Fibroblast of lung (primary cell): ENCODE measurements at regions not wholly inside any gene's neighbourhood (a gene's known extent, or its start where the extent isn't known, plus 50 kb on each side); places are given as distances from the start of the nearest gene placed in this dataset.

Experiments used
- DNase-seq, 2 donors: peaks; one replicate each; pipeline versions ENCODE4 v3.0.0 to v3.0.0-alpha.2; 2010; ENCODE audit warnings: low read depth in 2 of 2
- H2AFZ ChIP-seq: 2 replicates; pipeline ENCODE4 v1.5.1; 2012; ENCODE audit warnings: low read length, control low read depth, inconsistent platforms
- H3K27ac ChIP-seq: 2 replicates; pipeline ENCODE4 v1.5.1; 2011; ENCODE audit warnings: low read length, control low read depth; ENCODE audit not compliant: insufficient read depth
- H3K27me3 ChIP-seq: 2 replicates; pipeline ENCODE4 v1.5.1; 2011; ENCODE audit warnings: mild to moderate bottlenecking, low read length; ENCODE audit not compliant: control insufficient read depth, insufficient read depth
- H3K36me3 ChIP-seq: 2 replicates; pipeline ENCODE4 v1.5.1; 2011; ENCODE audit warnings: low read length; ENCODE audit not compliant: control insufficient read depth, insufficient read depth
- H3K4me1 ChIP-seq: 2 replicates; pipeline ENCODE4 v1.5.1; 2011; ENCODE audit warnings: low read length; ENCODE audit not compliant: control insufficient read depth, insufficient read depth; ENCODE audit errors: extremely low read depth
- H3K4me2 ChIP-seq: 2 replicates; pipeline ENCODE4 v1.5.1; 2011; ENCODE audit warnings: low read length, control low read depth; ENCODE audit not compliant: insufficient read depth; ENCODE audit errors: extremely low read depth
- H3K4me3 ChIP-seq, 4 experiments: fragments of 200-600 bp in 1 of 4; sonication (generic) in 1 of 4; replicated peaks in 1 of 4; 2 replicates each; pipeline ENCODE4 v1.5.1; 2011 to 2016; ENCODE audit warnings: low read length in 4 of 4, low read depth in 3 of 4, mild to moderate bottlenecking in 3 of 4, control low read depth in 2 of 4, inconsistent platforms in 1 of 4, mixed read lengths in 1 of 4; ENCODE audit not compliant: insufficient read depth in 1 of 4; ENCODE audit errors: control extremely low read depth in 1 of 4
- H3K79me2 ChIP-seq: 2 replicates; pipeline ENCODE4 v1.5.1; 2012; ENCODE audit warnings: mild to moderate bottlenecking, low read length, inconsistent platforms; ENCODE audit not compliant: control insufficient read depth, insufficient read depth
- H3K9ac ChIP-seq: 2 replicates; pipeline ENCODE4 v1.5.1; 2011; ENCODE audit warnings: mild to moderate bottlenecking, low read length, control low read depth; ENCODE audit not compliant: insufficient read depth
- H3K9me3 ChIP-seq: 2 replicates; pipeline ENCODE4 v1.5.1; 2012; ENCODE audit warnings: low read depth, low read length; ENCODE audit not compliant: control insufficient read depth, insufficient read depth
- H4K20me1 ChIP-seq: 2 replicates; pipeline ENCODE4 v1.5.1; 2011; ENCODE audit warnings: low read length; ENCODE audit not compliant: control insufficient read depth, insufficient read depth; ENCODE audit errors: extremely low read depth
- EZH2 ChIP-seq: IDR thresholded peaks from 2 replicates; pipeline ENCODE4 v1.5.1; 2012; ENCODE audit warnings: low read length, control low read depth, mild to moderate bottlenecking; ENCODE audit errors: missing control alignments
- TF ChIP-seq, protein P1 (sequence below), 2 donors: IDR thresholded peaks in 1 of 2; conservative IDR thresholded peaks in 1 of 2; 1 replicate in 1 of 2; 2 replicates in 1 of 2; pipeline ENCODE4 v1.5.1; 2011 to 2012; ENCODE audit warnings: low read length in 2 of 2, control low read depth in 1 of 2, inconsistent platforms in 1 of 2, low read depth in 1 of 2, mild to moderate bottlenecking in 1 of 2

DNA sequence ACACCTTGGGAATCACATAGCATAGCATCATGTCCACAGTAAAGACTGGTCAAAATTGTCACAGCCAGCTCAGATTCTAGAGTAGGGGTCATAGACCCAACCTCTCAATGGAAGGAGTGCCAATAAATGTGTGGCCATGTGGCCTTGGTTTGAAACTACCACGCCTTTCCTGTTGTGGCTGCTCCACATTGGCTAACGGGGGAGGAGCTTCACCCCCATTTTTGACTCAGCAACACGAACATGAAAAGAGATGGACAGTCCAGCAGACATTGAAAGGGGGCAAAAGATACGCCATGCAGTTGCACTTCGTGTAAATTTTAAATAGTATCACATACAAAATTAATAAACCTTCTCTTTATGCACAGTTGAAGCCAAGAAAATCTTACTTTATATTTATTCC, 78.4 kb upstream of the HIVEP3 start:
- Histone ChIP-seq H3K27ac (no peak overlapping the region), H3K36me3 (no peaks in the 10 kb centered on the region), H3K9me3 (no peaks in the 10 kb centered on the region), H2AFZ (no peak overlapping the region), H3K4me3 (no peak overlapping the region), H3K4me2 (no peak overlapping the region), H3K79me2 (no peaks in the 10 kb centered on the region), H3K27me3 (no peaks in the 10 kb centered on the region), H4K20me1 (no peaks in the 10 kb centered on the region), H3K4me1 (no peaks in the 10 kb centered on the region), H3K9ac (no peak overlapping the region)
- TF ChIP-seq EZH2, result no peak
- TF ChIP-seq, protein P1, sequence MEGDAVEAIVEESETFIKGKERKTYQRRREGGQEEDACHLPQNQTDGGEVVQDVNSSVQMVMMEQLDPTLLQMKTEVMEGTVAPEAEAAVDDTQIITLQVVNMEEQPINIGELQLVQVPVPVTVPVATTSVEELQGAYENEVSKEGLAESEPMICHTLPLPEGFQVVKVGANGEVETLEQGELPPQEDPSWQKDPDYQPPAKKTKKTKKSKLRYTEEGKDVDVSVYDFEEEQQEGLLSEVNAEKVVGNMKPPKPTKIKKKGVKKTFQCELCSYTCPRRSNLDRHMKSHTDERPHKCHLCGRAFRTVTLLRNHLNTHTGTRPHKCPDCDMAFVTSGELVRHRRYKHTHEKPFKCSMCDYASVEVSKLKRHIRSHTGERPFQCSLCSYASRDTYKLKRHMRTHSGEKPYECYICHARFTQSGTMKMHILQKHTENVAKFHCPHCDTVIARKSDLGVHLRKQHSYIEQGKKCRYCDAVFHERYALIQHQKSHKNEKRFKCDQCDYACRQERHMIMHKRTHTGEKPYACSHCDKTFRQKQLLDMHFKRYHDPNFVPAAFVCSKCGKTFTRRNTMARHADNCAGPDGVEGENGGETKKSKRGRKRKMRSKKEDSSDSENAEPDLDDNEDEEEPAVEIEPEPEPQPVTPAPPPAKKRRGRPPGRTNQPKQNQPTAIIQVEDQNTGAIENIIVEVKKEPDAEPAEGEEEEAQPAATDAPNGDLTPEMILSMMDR (conservative IDR thresholded peaks at IDR 0.05 in 1 of 2, IDR thresholded peaks at IDR 0.05 in 1 of 2; ENCODE audit: low read depth in 1 of 2, low read length in 2 of 2), result no peak
- DNase-seq, result no peak

DNA sequence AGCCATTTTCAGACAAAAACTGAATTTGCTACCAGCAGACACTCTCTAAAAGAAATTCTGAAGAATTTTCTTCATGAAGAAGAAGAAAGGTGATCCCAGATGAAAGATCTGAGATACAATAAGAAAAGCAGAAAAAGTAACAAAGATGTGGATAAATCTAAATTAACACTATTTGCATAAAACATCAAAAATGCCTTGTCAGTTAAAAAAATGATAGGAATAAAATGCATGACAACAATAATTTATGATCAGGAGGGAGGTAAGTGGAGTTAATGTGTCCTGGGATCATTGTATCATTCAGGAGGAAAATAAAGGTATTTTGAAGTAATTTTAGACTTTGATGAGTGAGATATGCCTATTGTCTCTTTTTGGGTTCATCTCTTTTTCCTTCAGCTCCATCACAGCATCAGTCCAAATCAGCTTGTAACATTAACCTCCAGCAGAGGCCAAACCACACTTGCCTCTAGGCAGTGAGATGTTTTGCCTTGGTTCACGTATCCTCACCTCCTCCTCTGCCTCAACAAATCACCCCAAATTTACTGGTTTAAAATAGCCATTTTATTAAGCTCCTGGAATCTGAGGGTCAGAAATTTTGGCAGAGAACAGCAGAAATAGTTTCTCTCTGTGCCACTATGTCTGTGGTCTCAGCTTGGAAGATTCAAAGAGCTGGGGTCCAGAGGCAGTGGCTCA, 76.9 kb upstream of the HIVEP3 start:
- H3K36me3 ChIP-seq, result no peaks in the 10 kb centered on the region
- no peak for DNase-seq
- no peaks in the 10 kb centered on the region for H3K4me1 ChIP-seq
- no peak overlapping the region for H3K4me3 ChIP-seq
- no peaks in the 10 kb centered on the region for H3K79me2 ChIP-seq
- no peaks in the 10 kb centered on the region for H4K20me1 ChIP-seq
- H3K4me2 ChIP-seq, result no peak overlapping the region
- no peaks in the 10 kb centered on the region for H3K27me3 ChIP-seq
- H3K9me3 ChIP-seq, result no peaks in the 10 kb centered on the region
- no peak for TF ChIP-seq EZH2
- TF ChIP-seq, protein P1 (conservative IDR thresholded peaks at IDR 0.05 in 1 of 2, IDR thresholded peaks at IDR 0.05 in 1 of 2; ENCODE audit: low read depth in 1 of 2, low read length in 2 of 2), result no peak
- H3K27ac ChIP-seq, result no peak overlapping the region
- H3K9ac ChIP-seq, result no peak overlapping the region
- no peak overlapping the region for H2AFZ ChIP-seq

DNA sequence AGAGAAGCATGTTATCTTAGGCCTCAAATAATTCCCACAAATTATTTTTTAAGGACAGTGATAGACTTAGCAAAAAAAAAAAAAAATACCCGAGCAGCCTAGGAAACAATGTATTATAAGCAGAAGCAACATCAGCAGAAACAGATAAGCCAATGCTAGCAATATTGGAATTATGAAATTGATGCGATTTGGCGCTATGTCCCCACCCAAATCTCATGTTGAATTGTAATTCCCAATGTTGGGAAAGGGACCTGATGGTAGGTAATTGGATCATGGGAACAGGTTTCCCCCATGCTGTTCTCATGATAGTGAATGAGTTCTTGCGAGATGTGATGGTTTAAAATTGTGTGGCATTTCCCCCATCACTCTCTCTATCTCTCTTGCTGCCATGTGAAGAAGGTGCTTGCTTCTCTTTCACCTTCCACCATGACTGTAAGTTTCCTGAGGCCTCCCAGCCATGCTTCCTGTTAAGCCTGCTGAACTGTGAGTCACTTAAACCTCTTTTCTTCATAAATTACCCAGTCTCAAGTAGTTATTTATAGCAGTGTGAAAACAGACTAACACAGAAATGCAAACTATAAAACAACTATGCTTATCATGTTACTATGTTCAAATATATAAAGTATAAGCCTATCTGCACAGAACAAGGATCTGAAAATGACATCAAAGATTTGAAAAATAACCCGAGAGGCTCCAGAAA, 75.6 kb upstream of the HIVEP3 start:
- Histone ChIP-seq H2AFZ (no peak overlapping the region), H3K4me1 (no peaks in the 10 kb centered on the region), H4K20me1 (no peaks in the 10 kb centered on the region), H3K79me2 (no peaks in the 10 kb centered on the region), H3K9me3 (no peaks in the 10 kb centered on the region), H3K4me2 (no peak overlapping the region), H3K4me3 (no peak overlapping the region), H3K27ac (no peak overlapping the region), H3K9ac (no peak overlapping the region), H3K36me3 (no peaks in the 10 kb centered on the region), H3K27me3 (no peaks in the 10 kb centered on the region)
- DNase-seq, result no peak
- TF ChIP-seq, protein P1 (conservative IDR thresholded peaks at IDR 0.05 in 1 of 2, IDR thresholded peaks at IDR 0.05 in 1 of 2; ENCODE audit: low read depth in 1 of 2, low read length in 2 of 2), result no peak
- no peak for TF ChIP-seq EZH2
